Left ventricle myocardium inferior (tissue), 1 donor: ENCODE measurements at regions not wholly inside any gene's neighbourhood (a gene's known extent, or its start where the extent isn't known, plus 50 kb on each side); places are given as distances from the start of the nearest gene placed in this dataset.

ENCODE experiments used
- DNase-seq: peaks from one replicate; pipeline ENCODE4 v3.0.0-alpha.2; 2020
- H3K27ac ChIP-seq: fragments of 200-600 bp; replicated peaks from 2 replicates; pipeline ENCODE4 v1.8.0; 2021
- H3K27me3 ChIP-seq: fragments of 200-600 bp; 2 replicates; pipeline ENCODE4 v1.8.0; 2021; ENCODE audit warnings: low read depth
- H3K36me3 ChIP-seq: fragments of 200-600 bp; 2 replicates; pipeline ENCODE4 v1.8.0; 2021
- H3K4me1 ChIP-seq: fragments of 200-600 bp; 2 replicates; pipeline ENCODE4 v1.8.0; 2021
- H3K4me3 ChIP-seq: fragments of 200-600 bp; 2 replicates; pipeline ENCODE4 v1.8.0; 2021; ENCODE audit warnings: mild to moderate bottlenecking, moderate library complexity
- H3K9me3 ChIP-seq: fragments of 200-600 bp; replicated peaks from 2 replicates; pipeline ENCODE4 v1.8.0; 2021
- CTCF ChIP-seq: fragments of 200-600 bp; IDR thresholded peaks from 2 replicates; pipeline ENCODE4 v1.8.0; 2021; ENCODE audit warnings: antibody characterized with exemption, mild to moderate bottlenecking, borderline replicate concordance
- intact Hi-C: fragments of 100-400 bp; cut with micrococcal nuclease; formaldehyde crosslinking; loops from one replicate; pipeline ENCODE4 v1.11.0; 2022
- donor health status: DM: no; HTN: yes; CAD: no; lungs with severe emphysema.

GRCh38 chr12:5206401-5207175 lies 162.9 kb downstream of the KCNA5 start:
- intact Hi-C loops, result loop anchor here (10.0 kb wide), 1 partner anchor 218 kb away; no protein-coding TSS in a partner anchor
- DNase-seq, result no peak
- H3K4me1 ChIP-seq, result no peaks in the 10 kb centered on the region
- no peak for TF ChIP-seq CTCF
- H3K27ac ChIP-seq, result no peak overlapping the region
- peaks cover 8% of the 10 kb centered on the region for H3K27me3 ChIP-seq
- H3K36me3 ChIP-seq, result no peaks in the 10 kb centered on the region
- no peak overlapping the region for H3K4me3 ChIP-seq
- H3K9me3 ChIP-seq, result no peaks in the 10 kb centered on the region

- Histone ChIP-seq H3K4me1 (no peaks in the 10 kb centered on the region), H3K4me3 (no peak overlapping the region), H3K9me3 (no peaks in the 10 kb centered on the region), H3K27me3 (peaks cover 2% of the 10 kb centered on the region), H3K36me3 (no peaks in the 10 kb centered on the region), H3K27ac (no peak overlapping the region)
- intact Hi-C loops, result no loop called here
- no peak for TF ChIP-seq CTCF
- DNase-seq, result no peak
These were observed 166.7 kb downstream of the KCNA5 start for GRCh38 chr12:5210179-5210922.

GRCh38 chr12:5210923-5211290 lies 167.2 kb downstream of the KCNA5 start:
- Histone ChIP-seq H3K9me3 (no peaks in the 10 kb centered on the region), H3K4me3 (no peak overlapping the region), H3K36me3 (no peaks in the 10 kb centered on the region), H3K4me1 (no peaks in the 10 kb centered on the region), H3K27ac (no peak overlapping the region), H3K27me3 (no peaks in the 10 kb centered on the region)
- TF ChIP-seq CTCF, result no peak
- intact Hi-C loops, result no loop called here
- no peak for DNase-seq

- Histone ChIP-seq H3K9me3 (no peaks in the 10 kb centered on the region), H3K27ac (no peak overlapping the region), H3K27me3 (peaks cover 7% of the 10 kb centered on the region), H3K4me3 (no peak overlapping the region), H3K36me3 (no peaks in the 10 kb centered on the region), H3K4me1 (no peaks in the 10 kb centered on the region)
- no peak for DNase-seq
- intact Hi-C loops, result no loop called here
- TF ChIP-seq CTCF, result no peak
These were observed 169.7 kb downstream of the KCNA5 start for GRCh38 chr12:5213336-5213735.

- intact Hi-C loops, result no loop called here
- TF ChIP-seq CTCF, result no peak
- Histone ChIP-seq H3K27ac (no peak overlapping the region), H3K4me1 (no peaks in the 10 kb centered on the region), H3K27me3 (peaks cover 7% of the 10 kb centered on the region), H3K9me3 (no peaks in the 10 kb centered on the region), H3K36me3 (no peaks in the 10 kb centered on the region), H3K4me3 (no peak overlapping the region)
- no peak for DNase-seq
These were observed 170.3 kb downstream of the KCNA5 start for GRCh38 chr12:5213990-5214389.
